ENCODE measurements at regions not wholly inside any gene's neighbourhood (a gene's known extent, or its start where the extent isn't known, plus 50 kb on each side); places are given as distances from the start of the nearest gene placed in this dataset.

DNA sequence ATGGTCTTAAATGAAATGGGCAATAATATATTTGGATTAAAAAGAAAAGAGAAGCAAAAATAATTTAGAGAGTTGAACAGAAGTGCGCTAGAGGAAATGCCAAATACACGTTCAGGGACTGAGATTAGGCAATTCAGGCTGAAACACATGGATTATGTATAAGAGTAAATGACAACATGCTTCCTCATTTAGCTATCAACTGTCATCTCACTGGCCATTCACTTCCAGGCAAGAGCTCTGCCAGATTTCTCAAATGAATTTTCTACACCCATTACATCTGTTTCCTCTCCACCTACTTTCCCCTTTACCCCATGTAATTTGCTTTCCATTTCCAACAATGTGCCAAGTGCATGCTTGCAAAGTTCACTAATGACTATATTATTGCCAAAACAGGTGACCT is 582.4 kb downstream of the LTN1 start:
- TF ChIP-seq CTCF (conservative IDR thresholded peaks at IDR 0.05; ENCODE audit: low read depth, low read length) = no peak
- no peak overlapping the region for H3K4me3 ChIP-seq (ENCODE audit: low read depth, low read length)
- no peak for DNase-seq (ENCODE audit: low read depth)

GRCh38 chr21:28402616-28402989 is 590.1 kb downstream of the LTN1 start:
- DNase-seq (ENCODE audit: low read depth) = no peak
- TF ChIP-seq CTCF (conservative IDR thresholded peaks at IDR 0.05; ENCODE audit: low read depth, low read length) = no peak
- no peak overlapping the region for H3K4me3 ChIP-seq (ENCODE audit: low read depth, low read length)

GRCh38 chr21:28397040-28397439 is 595.6 kb downstream of the LTN1 start:
- no peak for DNase-seq (ENCODE audit: low read depth)
- H3K4me3 ChIP-seq (ENCODE audit: low read depth, low read length) = no peak overlapping the region
- no peak for TF ChIP-seq CTCF (conservative IDR thresholded peaks at IDR 0.05; ENCODE audit: low read depth, low read length)

DNA sequence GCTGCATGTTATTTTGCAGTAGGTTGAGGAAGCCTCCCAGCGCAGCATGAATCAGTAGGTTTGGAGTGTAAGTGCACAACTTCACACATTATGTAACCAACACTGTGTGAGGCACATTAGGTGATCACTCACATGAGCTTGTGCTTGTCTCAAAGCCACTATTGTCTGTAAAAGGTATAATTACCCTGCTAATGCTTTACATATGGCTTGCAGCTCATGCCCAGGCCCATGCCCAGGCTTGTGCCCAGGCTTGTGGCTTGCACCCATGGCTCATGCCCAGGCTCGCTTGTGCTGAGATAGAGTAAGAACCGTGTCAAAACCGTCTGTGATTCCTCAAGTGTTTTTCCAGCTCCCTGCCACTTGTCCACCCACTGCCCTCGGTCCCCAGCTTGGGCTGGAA is 596.3 kb downstream of the LTN1 start:
- no peak overlapping the region for H3K4me3 ChIP-seq (ENCODE audit: low read depth, low read length)
- no peak for TF ChIP-seq CTCF (conservative IDR thresholded peaks at IDR 0.05; ENCODE audit: low read depth, low read length)
- no peak for DNase-seq (ENCODE audit: low read depth)

GRCh38 chr21:28393279-28393678 is 599.4 kb downstream of the LTN1 start:
- TF ChIP-seq CTCF (conservative IDR thresholded peaks at IDR 0.05; ENCODE audit: low read depth, low read length) = no peak

DNA sequence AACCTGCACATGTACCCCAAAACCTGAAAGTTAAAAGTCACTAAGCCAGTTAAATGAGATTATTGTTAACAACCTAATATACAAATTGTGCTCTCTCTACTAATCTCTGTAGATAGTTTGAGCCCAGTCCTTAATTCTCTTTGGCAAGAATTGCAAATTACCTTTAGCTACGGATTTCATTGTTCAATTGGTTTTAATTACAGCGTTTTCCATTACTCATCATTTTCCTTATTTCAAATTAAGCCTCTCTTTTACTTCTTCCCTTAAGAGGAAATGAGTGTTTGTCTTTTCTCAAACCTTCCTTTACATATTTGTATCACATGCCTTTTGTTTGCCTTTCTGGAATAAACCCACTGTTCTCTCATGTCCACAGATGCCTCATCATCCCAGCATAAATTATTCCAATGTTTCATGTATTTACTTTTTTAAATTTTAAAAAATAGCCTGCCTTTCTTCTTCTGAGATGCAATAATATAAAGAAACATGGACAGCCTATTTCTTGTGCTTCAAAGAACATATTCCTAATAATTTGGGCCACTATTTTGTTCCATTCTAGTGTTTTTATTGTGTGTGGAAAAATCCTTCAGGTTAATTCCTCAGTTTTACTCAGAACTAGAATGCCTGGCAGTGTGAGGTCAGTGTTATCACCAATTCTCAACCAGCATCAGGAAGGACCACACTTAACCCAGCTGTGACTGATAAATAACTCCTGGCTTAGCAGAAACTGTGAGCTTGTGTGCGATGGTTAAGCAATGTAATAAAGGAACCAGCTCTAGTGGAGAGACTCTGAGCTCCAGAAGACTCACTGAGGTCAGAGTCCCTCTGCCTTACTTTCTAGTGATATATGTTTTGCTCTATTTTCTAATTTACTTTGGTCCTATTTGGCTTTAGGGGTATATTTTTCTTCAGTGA is 600.5 kb downstream of the LTN1 start:
- no peak for DNase-seq (ENCODE audit: low read depth)
- no peak for TF ChIP-seq CTCF (conservative IDR thresholded peaks at IDR 0.05; ENCODE audit: low read depth, low read length)
- H3K4me3 ChIP-seq (ENCODE audit: low read depth, low read length) = no peak overlapping the region

More at GRCh38 chr21:28393279-28393678, 599.4 kb downstream of the LTN1 start:
- no peak overlapping the region for H3K4me3 ChIP-seq (ENCODE audit: low read depth, low read length)
- DNase-seq (ENCODE audit: low read depth) = no peak

DNA sequence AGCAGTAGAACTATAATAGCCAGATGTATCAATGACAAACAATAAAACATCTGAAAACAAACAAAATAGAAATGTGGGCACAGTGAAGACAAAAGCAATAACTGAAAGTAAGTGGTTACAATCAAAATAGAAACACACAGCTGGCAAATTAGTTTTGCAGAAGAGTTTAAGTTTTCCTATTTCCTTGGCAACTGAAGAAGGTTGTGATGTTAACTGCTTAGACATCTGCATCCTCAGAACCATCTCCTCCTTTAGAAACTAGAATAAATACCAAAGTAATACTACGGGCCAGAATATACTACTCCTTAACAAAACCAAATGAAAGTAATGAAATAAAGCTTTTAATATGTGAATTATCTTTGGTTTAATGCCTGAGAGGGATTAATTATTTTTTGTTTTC is 605.5 kb downstream of the LTN1 start:
- TF ChIP-seq CTCF (conservative IDR thresholded peaks at IDR 0.05; ENCODE audit: low read depth, low read length) = no peak
- no peak for DNase-seq (ENCODE audit: low read depth)
- no peak overlapping the region for H3K4me3 ChIP-seq (ENCODE audit: low read depth, low read length)

Data from choroid plexus epithelial cell (primary cell).